ENCODE measurements at regions not wholly inside any gene's neighbourhood (a gene's known extent, or its start where the extent isn't known, plus 50 kb on each side); places are given as distances from the start of the nearest gene placed in this dataset.

DNA sequence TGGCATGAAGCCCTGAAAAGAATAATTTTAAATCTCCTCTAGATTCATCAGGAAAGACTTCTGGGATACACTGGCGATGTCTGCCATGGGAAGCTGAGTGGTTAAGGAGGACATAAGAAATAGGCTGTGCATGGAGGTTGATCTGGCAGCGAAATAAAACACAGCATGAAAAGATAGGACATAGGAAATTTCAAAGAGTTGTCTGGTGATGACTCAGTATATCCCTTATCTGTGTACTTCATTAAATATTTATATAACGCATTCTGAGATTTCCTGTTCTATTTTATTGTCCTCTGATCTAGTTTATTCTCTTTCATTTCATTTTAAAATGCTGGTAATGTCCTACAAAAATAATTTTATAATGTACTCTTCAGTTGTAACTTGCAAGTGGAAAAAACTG, 1337.3 kb upstream of the DDX18 start:
- TF ChIP-seq, protein P1, sequence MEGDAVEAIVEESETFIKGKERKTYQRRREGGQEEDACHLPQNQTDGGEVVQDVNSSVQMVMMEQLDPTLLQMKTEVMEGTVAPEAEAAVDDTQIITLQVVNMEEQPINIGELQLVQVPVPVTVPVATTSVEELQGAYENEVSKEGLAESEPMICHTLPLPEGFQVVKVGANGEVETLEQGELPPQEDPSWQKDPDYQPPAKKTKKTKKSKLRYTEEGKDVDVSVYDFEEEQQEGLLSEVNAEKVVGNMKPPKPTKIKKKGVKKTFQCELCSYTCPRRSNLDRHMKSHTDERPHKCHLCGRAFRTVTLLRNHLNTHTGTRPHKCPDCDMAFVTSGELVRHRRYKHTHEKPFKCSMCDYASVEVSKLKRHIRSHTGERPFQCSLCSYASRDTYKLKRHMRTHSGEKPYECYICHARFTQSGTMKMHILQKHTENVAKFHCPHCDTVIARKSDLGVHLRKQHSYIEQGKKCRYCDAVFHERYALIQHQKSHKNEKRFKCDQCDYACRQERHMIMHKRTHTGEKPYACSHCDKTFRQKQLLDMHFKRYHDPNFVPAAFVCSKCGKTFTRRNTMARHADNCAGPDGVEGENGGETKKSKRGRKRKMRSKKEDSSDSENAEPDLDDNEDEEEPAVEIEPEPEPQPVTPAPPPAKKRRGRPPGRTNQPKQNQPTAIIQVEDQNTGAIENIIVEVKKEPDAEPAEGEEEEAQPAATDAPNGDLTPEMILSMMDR (conservative IDR thresholded peaks at IDR 0.05; ENCODE audit: low read depth, low read length): no peak
- no peak for DNase-seq (ENCODE audit: low read depth)
- H3K4me3 ChIP-seq (ENCODE audit: low read depth, low read length): no peak overlapping the region

DNA sequence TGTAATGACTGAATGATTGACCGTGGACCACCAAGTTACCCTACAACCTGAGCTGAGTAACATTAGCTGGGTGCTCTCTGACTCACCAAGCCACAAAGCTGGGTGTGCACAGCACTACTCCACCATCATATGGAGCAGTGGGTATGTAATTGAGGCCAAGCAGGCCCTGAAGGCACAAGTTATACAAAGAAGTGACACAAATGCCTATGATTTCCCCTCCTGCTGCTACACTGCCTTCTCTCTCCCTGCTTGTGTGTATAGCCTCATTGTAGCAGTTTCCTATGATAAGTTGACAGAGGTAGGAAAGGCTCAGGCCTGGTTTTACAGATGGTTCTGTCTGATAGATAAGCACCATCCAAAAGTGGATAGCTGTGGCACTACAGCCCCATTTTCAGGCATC, 1327.2 kb upstream of the DDX18 start:
- TF ChIP-seq, protein P1 (conservative IDR thresholded peaks at IDR 0.05; ENCODE audit: low read depth, low read length): no peak
- no peak for DNase-seq (ENCODE audit: low read depth)

DNA sequence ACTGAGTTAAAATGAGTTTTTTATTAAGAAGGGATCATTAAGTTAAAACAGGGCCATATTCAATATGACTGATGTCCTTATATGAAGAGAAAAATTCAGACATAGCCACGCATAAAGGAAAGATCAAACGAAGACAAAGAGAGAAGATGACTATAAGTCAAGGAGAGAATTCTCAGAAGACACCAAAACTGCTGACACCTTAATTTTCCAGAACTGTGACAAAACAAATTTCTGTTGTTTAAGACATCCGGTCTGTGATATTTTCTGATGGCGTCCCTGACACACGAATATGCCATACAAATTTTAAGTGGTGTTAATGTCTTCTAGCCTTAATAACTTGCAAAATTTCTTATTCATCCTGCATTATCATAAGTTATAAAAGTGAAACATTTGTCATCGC, 1325.2 kb upstream of the DDX18 start:
- TF ChIP-seq, protein P1 (conservative IDR thresholded peaks at IDR 0.05; ENCODE audit: low read depth, low read length): no peak
- H3K4me3 ChIP-seq (ENCODE audit: low read depth, low read length): no peak overlapping the region
- DNase-seq (ENCODE audit: low read depth): no peak

More for the DNA sequence above, 1327.2 kb upstream of the DDX18 start:
- no peak overlapping the region for H3K4me3 ChIP-seq (ENCODE audit: low read depth, low read length)

DNA sequence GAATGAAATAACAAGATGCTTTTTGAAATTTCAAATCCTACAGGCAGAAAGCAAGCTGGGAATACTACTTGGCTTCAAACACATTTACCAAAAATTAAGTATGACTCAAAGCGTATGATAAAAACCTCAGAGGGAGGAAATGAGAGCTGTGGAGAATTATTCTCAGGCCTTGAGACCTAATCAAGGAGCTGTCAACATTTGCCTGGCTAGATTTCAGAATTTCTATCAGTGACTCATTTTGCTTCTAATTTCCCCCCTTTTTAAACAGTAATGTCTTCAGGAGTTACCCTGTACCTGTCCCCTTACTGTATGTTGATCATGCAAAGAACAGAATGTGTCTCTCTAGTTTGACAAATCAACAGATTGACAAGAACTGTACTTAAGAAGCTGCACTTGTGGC, 1324.5 kb upstream of the DDX18 start:
- DNase-seq (ENCODE audit: low read depth): no peak
- no peak overlapping the region for H3K4me3 ChIP-seq (ENCODE audit: low read depth, low read length)
- TF ChIP-seq, protein P1 (conservative IDR thresholded peaks at IDR 0.05; ENCODE audit: low read depth, low read length): no peak

DNA sequence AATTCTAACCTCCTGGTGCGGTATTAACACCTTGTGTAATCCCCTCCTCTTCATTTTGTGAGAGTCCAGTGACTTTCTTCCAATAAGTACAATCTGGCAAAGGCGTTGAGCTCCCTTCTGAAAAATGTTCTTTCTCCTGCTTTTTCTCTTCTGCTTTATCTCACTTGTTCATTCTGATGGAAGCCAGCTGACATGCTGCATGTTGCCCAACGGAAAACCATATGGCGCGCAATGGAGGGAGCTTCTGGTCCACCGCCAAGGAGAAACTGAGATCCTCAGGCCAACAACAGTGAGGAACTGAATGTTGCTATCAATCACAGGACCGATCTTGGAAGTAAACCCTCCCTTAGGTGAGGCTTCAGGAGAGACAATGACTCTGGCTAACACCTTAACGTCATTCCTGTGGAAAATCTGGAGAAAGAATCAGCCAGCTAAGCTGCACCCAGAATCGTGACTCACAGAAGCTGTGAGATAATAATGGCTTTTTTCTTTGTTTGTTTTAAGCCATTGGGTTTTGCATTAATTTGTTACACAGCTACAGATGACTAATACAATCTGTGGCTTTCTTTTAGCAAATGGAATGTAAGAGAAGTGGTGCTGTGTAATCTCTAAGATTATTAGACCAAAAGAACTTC, 1323.9 kb upstream of the DDX18 start:
- no peak overlapping the region for H3K4me3 ChIP-seq (ENCODE audit: low read depth, low read length)
- TF ChIP-seq, protein P1 (conservative IDR thresholded peaks at IDR 0.05; ENCODE audit: low read depth, low read length): no peak
- no peak for DNase-seq (ENCODE audit: low read depth)

DNA sequence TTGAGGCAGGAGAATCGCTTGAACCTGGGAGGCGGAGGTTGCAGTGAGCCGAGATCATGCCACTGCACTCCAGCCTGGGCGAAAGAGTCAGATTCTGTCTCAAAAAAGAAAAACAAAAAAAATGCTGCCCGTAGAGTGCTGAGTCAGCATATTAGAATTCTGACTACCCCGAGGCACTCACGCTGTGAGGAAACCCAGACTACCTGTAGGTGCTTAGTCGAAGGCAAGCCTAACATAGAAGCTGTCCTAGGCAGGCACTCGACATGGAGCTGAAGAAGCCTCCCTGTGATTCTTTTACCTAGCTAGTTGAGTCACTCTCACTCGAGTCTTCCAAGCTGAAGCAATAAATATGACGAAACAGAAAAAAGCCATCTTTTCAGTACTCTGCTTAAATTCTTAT, 1323.2 kb upstream of the DDX18 start:
- no peak for DNase-seq (ENCODE audit: low read depth)
- TF ChIP-seq, protein P1 (conservative IDR thresholded peaks at IDR 0.05; ENCODE audit: low read depth, low read length): no peak
- no peak overlapping the region for H3K4me3 ChIP-seq (ENCODE audit: low read depth, low read length)

DNA sequence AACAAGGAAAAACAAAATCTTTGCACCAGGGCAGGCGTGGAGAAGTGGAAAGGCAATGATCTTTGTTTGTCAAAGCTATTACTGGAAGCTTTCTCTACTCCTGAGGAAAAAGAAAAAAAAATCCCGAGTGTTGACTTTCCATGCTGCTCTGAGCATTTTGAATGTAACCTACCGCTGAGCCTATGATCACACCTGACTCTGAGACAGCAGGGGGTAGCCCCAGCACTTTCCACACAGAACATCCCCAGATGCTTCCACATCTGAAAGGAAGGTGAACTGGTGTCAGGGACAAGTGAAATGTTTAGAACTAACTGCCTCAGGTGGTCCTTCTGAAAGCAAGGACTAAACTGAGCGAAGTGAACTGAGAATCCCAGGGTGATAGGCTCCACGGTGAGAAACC, 1315.1 kb upstream of the DDX18 start:
- no peak overlapping the region for H3K4me3 ChIP-seq (ENCODE audit: low read depth, low read length)
- TF ChIP-seq, protein P1 (conservative IDR thresholded peaks at IDR 0.05; ENCODE audit: low read depth, low read length): no peak
- no peak for DNase-seq (ENCODE audit: low read depth)

All from epithelial cell of proximal tubule (primary cell).